Glutamatergic neuron (in vitro differentiated cells): ENCODE measurements at regions not wholly inside any gene's neighbourhood (a gene's known extent, or its start where the extent isn't known, plus 50 kb on each side); places are given as distances from the start of the nearest gene placed in this dataset.
"Not testable (repeated sequence)": the region's sequence is repeated elsewhere in the genome, so short reads cannot be mapped to it uniquely, and the experiment has no call there.

Experiments
- DNase-seq: peaks from one replicate; pipeline ENCODE4 v3.0.0; 2022
- H3K27ac Mint-ChIP-seq: one replicate; pipeline ENCODE4 v1.8.0; 2020; ENCODE audit warnings: mild to moderate bottlenecking, mixed read lengths, inconsistent platforms; ENCODE audit not compliant: unreplicated experiment
- H3K27me3 Mint-ChIP-seq: one replicate; pipeline ENCODE4 v1.8.0; 2020; ENCODE audit warnings: mild to moderate bottlenecking, moderate library complexity, mixed read lengths, inconsistent platforms; ENCODE audit not compliant: unreplicated experiment
- H3K36me3 Mint-ChIP-seq: one replicate; pipeline ENCODE4 v1.8.0; 2020; ENCODE audit warnings: mild to moderate bottlenecking, mixed read lengths, inconsistent platforms; ENCODE audit not compliant: unreplicated experiment
- H3K4me1 Mint-ChIP-seq: one replicate; pipeline ENCODE4 v1.8.0; 2020; ENCODE audit warnings: mild to moderate bottlenecking, low read depth, mixed read lengths, inconsistent platforms; ENCODE audit not compliant: unreplicated experiment
- H3K4me3 Mint-ChIP-seq: one replicate; pipeline ENCODE4 v1.8.0; 2020; ENCODE audit warnings: mild to moderate bottlenecking, mixed read lengths, inconsistent platforms; ENCODE audit not compliant: unreplicated experiment
- H3K9me3 Mint-ChIP-seq: one replicate; pipeline ENCODE4 v1.8.0; 2020; ENCODE audit warnings: mild to moderate bottlenecking, moderate library complexity, mixed read lengths, inconsistent platforms; ENCODE audit not compliant: unreplicated experiment
- TF ChIP-seq, protein P1 (sequence below): fragments of 200-600 bp; sonication (generic); IDR thresholded peaks from one replicate; pipeline ENCODE4 v1.5.0; 2021; ENCODE audit not compliant: partially characterized antibody, unreplicated experiment

DNA sequence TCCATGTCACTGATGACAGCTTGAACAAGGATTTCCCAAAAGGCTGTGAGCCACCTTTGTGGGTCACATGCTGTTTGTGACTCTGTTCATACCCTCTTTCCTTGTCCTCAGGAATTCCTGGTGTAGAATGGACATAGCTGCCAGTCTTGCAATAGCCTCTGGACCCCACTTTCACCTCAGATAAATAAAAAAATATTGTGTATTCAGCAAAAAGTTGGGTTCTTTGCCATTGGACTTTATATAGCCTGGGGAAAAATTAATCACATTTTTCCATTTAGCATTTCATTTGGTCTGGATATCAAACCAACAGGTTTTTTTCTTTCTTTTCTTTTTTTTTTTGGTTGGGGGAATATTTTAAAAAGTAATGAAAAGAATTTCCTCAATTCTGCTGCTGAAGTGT is 144.8 kb downstream of the PDCD6IP start:
- H3K27me3 Mint-ChIP-seq = no peaks in the 10 kb centered on the region
- DNase-seq = no peak
- no peak overlapping the region for H3K27ac Mint-ChIP-seq
- H3K36me3 Mint-ChIP-seq = no peaks in the 10 kb centered on the region
- no peak overlapping the region for H3K4me3 Mint-ChIP-seq
- TF ChIP-seq, protein P1, sequence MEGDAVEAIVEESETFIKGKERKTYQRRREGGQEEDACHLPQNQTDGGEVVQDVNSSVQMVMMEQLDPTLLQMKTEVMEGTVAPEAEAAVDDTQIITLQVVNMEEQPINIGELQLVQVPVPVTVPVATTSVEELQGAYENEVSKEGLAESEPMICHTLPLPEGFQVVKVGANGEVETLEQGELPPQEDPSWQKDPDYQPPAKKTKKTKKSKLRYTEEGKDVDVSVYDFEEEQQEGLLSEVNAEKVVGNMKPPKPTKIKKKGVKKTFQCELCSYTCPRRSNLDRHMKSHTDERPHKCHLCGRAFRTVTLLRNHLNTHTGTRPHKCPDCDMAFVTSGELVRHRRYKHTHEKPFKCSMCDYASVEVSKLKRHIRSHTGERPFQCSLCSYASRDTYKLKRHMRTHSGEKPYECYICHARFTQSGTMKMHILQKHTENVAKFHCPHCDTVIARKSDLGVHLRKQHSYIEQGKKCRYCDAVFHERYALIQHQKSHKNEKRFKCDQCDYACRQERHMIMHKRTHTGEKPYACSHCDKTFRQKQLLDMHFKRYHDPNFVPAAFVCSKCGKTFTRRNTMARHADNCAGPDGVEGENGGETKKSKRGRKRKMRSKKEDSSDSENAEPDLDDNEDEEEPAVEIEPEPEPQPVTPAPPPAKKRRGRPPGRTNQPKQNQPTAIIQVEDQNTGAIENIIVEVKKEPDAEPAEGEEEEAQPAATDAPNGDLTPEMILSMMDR = no peak
- H3K4me1 Mint-ChIP-seq = peaks cover 23% of the 10 kb centered on the region
- H3K9me3 Mint-ChIP-seq = no peaks in the 10 kb centered on the region

DNA sequence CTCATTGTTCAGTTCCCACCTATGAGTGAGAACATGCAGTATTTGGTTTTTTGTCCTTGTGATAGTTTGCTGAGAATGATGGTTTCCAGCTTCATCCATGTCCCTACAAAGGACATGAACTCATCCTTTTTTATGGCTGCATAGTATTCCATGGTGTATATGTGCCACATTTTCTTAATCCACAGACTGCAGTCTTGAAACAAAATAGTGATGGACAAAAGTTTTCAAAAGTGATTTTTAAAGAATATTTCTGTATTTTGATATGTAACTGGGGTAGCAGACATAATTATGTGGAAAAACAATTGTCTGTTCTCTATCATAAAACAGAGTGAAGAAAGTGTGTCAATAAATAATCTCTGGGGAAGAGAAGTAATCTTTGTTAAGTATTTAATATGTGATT is 148.2 kb downstream of the PDCD6IP start:
- H3K27me3 Mint-ChIP-seq, H3K36me3 Mint-ChIP-seq, DNase-seq, H3K4me1 Mint-ChIP-seq, H3K27ac Mint-ChIP-seq, H3K4me3 Mint-ChIP-seq, H3K9me3 Mint-ChIP-seq: not testable (repeated sequence)

DNA sequence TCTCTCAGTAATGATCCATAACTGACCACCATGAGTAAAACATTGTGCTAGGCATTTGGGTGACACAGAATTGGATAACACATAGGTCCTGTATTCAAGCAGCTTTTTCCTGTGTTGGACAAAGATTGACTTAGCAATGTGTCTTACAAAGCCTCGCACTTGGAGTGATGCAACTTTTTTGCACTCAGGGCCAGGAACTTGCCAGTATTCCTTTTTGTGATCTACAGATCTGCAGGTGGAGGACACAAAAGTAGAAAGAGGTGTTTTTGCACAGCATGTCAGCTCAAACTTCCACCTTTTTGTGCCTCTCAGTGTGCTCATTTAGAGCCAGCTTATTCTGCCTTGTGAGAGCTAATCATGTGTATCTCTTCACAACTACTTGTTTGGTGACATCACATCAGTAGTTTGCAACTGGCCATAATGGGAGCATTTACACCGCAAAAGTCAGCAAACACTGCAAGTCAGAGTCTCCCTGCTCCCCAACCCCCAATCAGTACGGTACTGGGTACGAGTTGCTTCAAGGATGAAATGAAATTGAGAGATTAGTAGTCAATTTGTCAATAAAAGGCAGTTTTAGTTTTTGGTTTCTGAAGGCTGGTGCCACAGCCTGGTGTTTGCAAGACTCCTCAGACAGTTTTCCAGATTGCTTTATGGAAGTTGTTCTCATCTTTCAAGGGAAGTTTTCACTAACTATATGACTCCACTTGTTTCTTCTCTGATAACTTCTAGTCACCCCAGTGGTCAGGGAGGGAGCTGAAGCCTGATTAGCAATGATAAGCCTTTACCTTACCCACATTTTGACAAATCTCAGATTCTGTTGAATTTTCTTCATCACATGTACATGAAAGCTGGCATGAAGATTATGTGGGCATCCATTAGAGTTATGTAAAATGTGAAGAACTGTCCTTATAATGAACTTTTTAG is 149.1 kb downstream of the PDCD6IP start:
- no peak overlapping the region for H3K27ac Mint-ChIP-seq
- no peaks in the 10 kb centered on the region for H3K36me3 Mint-ChIP-seq
- TF ChIP-seq, protein P1 = no peak
- no peaks in the 10 kb centered on the region for H3K9me3 Mint-ChIP-seq
- DNase-seq = no peak
- no peak overlapping the region for H3K4me3 Mint-ChIP-seq
- H3K4me1 Mint-ChIP-seq = no peaks in the 10 kb centered on the region
- H3K27me3 Mint-ChIP-seq = no peaks in the 10 kb centered on the region

DNA sequence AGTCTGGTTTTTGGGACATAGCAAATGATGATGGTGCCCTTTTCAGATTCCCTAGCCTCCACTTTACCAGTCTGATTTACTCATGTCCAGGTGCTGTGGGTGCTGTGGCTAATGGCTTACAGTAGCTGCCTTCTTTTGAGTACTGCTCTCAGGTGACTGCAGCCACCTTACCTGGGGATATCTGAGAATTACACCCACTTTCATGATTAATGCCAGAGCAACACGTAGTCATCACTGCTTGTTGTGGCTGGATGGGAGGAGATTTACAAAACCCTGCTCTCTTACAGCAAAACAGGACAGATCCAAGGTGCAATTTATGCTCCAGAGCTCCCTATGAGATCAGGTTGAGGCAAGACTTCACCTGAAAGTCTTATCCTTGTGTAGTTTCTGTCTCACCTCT is 150.6 kb downstream of the PDCD6IP start:
- TF ChIP-seq, protein P1 = no peak
- H3K27me3 Mint-ChIP-seq = no peaks in the 10 kb centered on the region
- no peaks in the 10 kb centered on the region for H3K9me3 Mint-ChIP-seq
- H3K27ac Mint-ChIP-seq = no peak overlapping the region
- DNase-seq = no peak
- no peaks in the 10 kb centered on the region for H3K36me3 Mint-ChIP-seq
- no peaks in the 10 kb centered on the region for H3K4me1 Mint-ChIP-seq
- H3K4me3 Mint-ChIP-seq = no peak overlapping the region

DNA sequence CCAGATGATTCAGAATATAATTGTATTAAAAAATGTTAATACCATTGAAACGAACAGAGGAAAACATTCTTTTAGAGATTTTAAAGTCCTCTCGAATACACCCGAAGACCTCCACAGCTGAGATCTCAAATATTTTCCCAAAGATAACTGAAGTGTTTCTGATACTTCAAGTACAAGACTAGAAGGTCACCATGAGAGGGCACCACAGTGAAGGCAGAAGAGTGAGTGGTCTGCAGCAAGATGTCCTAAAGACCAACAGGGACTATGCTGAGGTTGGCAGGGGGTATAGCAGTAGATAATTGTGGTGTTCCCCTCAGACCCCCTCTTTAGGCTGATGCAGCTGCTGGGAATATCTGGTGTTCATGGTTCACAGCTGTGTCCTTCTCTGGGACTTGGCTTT is 156.5 kb downstream of the PDCD6IP start:
- DNase-seq = no peak
- no peaks in the 10 kb centered on the region for H3K4me1 Mint-ChIP-seq
- no peaks in the 10 kb centered on the region for H3K36me3 Mint-ChIP-seq
- no peaks in the 10 kb centered on the region for H3K9me3 Mint-ChIP-seq
- H3K4me3 Mint-ChIP-seq = no peak overlapping the region
- H3K27ac Mint-ChIP-seq = no peak overlapping the region
- TF ChIP-seq, protein P1 = no peak
- H3K27me3 Mint-ChIP-seq = no peaks in the 10 kb centered on the region
